OCI-LY1 (cell line): ENCODE measurements at regions not wholly inside any gene's neighbourhood (a gene's known extent, or its start where the extent isn't known, plus 50 kb on each side); places are given as distances from the start of the nearest gene placed in this dataset.

Experiments
- H2AFZ ChIP-seq: fragments of 200-600 bp; sonication (generic), shearing (Covaris generic); 2 replicates; pipeline ENCODE4 v1.6.0; 2014; ENCODE audit warnings: antibody characterized with exemption, mild to moderate bottlenecking, low read length
- H3F3A ChIP-seq: fragments of 200-600 bp; sonication (generic), shearing (Covaris generic); 2 replicates; pipeline ENCODE4 v1.6.0; 2014; ENCODE audit warnings: mild to moderate bottlenecking, antibody characterized with exemption, low read length, moderate library complexity; ENCODE audit not compliant: insufficient read depth
- H3K27ac ChIP-seq: fragments of 200-600 bp; sonication (generic); 2 replicates; pipeline ENCODE4 v1.5.1; 2014; ENCODE audit warnings: low read length, mixed run types, mild to moderate bottlenecking, low read depth; ENCODE audit not compliant: poor library complexity, severe bottlenecking
- H3K27me3 ChIP-seq: fragments of 200-600 bp; sonication (generic); 2 replicates; pipeline ENCODE4 v1.6.0; 2014; ENCODE audit warnings: antibody characterized with exemption, mild to moderate bottlenecking, low read length, moderate library complexity; ENCODE audit not compliant: insufficient read depth
- H3K36me3 ChIP-seq: fragments of 200-600 bp; sonication (generic); 2 replicates; pipeline ENCODE4 v1.6.1; 2014; ENCODE audit warnings: mild to moderate bottlenecking, antibody characterized with exemption, low read length, moderate library complexity, mixed read lengths; ENCODE audit not compliant: insufficient read depth
- H3K4me1 ChIP-seq: fragments of 200-600 bp; sonication (generic); 2 replicates; pipeline ENCODE4 v1.5.1; 2014; ENCODE audit warnings: mild to moderate bottlenecking, low read length, moderate library complexity; ENCODE audit not compliant: insufficient read depth, severe bottlenecking
- H3K4me2 ChIP-seq: fragments of 200-600 bp; sonication (generic), shearing (Covaris generic); 2 replicates; pipeline ENCODE4 v1.6.1; 2014; ENCODE audit warnings: low read length
- H3K4me3 ChIP-seq: fragments of 200-600 bp; sonication (generic); 2 replicates; pipeline ENCODE4 v1.5.1; 2014; ENCODE audit warnings: low read length, low read depth, mild to moderate bottlenecking, mixed read lengths; ENCODE audit not compliant: poor library complexity, severe bottlenecking
- H3K79me2 ChIP-seq: fragments of 200-600 bp; shearing (Covaris generic); 2 replicates; pipeline ENCODE4 v1.6.1; 2016; ENCODE audit warnings: mixed run types, low read length, mixed read lengths; ENCODE audit not compliant: insufficient read depth
- H3K9ac ChIP-seq: fragments of 200-600 bp; sonication (generic), shearing (Covaris generic); 2 replicates; pipeline ENCODE4 v1.6.1; 2014; ENCODE audit warnings: mild to moderate bottlenecking, low read length, mixed read lengths
- H3K9me2 ChIP-seq: fragments of 200-600 bp; sonication (generic), shearing (Covaris generic); 2 replicates; pipeline ENCODE4 v1.6.1; 2014; ENCODE audit warnings: low read depth, mild to moderate bottlenecking, low read length, mixed read lengths
- H3K9me3 ChIP-seq: fragments of 200-600 bp; shearing (Covaris generic); 2 replicates; pipeline ENCODE4 v1.6.1; 2014; ENCODE audit warnings: low read length, mixed read lengths
- H4K20me1 ChIP-seq: fragments of 200-600 bp; sonication (generic), shearing (Covaris generic); 2 replicates; pipeline ENCODE4 v1.6.0; 2016; ENCODE audit warnings: mild to moderate bottlenecking, low read length; ENCODE audit not compliant: insufficient read depth
- EZH2 ChIP-seq: fragments of 200-600 bp; sonication (generic), shearing (Covaris generic); IDR thresholded peaks from 2 replicates; pipeline ENCODE4 v1.8.0; 2017; ENCODE audit warnings: borderline replicate concordance, mixed run types, mild to moderate bottlenecking, antibody characterized with exemption, low read length, moderate library complexity, mixed read lengths
- TF ChIP-seq, protein P1 (sequence below): fragments of 200-600 bp; sonication (generic), shearing (Covaris generic); IDR thresholded peaks from 2 replicates; pipeline ENCODE4 v1.5.1; 2017; ENCODE audit warnings: mild to moderate bottlenecking, antibody characterized with exemption, low read length, moderate library complexity, mixed read lengths

DNA sequence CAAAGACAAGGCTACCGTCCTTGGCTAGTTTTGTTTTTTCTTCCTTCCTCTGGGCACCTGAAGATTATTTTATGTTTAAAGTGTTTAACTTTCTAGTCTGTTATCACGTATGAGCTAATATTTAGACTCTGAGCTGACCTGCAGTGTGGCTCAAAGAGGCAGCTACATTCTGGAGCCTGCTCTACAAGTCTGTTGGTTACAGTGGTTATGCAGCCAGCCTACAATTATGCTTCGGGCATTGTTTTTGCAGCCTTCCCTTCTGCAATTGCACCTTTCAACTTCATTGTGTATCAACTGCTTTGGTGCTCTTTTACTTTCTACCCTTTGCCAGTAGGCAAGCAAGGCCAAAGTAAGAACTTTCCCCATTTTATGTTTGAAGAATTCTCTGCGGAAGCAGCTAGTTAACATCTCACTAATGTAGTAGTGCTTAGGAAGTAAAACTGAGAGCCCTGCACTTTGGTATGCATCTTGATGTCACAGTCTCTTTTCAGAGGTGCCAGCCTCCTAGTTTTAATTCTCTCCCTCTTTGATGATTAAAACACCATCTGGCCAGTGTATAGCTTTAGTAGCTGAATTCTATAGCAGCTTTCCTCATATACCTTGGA lies 322.1 kb downstream of the FAM170A start:
- H3K36me3 ChIP-seq = no peaks in the 10 kb centered on the region
- H4K20me1 ChIP-seq = no peaks in the 10 kb centered on the region
- TF ChIP-seq EZH2 = no peak
- TF ChIP-seq, protein P1, sequence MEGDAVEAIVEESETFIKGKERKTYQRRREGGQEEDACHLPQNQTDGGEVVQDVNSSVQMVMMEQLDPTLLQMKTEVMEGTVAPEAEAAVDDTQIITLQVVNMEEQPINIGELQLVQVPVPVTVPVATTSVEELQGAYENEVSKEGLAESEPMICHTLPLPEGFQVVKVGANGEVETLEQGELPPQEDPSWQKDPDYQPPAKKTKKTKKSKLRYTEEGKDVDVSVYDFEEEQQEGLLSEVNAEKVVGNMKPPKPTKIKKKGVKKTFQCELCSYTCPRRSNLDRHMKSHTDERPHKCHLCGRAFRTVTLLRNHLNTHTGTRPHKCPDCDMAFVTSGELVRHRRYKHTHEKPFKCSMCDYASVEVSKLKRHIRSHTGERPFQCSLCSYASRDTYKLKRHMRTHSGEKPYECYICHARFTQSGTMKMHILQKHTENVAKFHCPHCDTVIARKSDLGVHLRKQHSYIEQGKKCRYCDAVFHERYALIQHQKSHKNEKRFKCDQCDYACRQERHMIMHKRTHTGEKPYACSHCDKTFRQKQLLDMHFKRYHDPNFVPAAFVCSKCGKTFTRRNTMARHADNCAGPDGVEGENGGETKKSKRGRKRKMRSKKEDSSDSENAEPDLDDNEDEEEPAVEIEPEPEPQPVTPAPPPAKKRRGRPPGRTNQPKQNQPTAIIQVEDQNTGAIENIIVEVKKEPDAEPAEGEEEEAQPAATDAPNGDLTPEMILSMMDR = no peak
- H3K4me2 ChIP-seq = no peak overlapping the region
- H3K9me2 ChIP-seq = no peaks in the 10 kb centered on the region
- no peaks in the 10 kb centered on the region for H3K4me1 ChIP-seq
- H3K27ac ChIP-seq = no peak overlapping the region
- H3K4me3 ChIP-seq = no peak overlapping the region
- H2AFZ ChIP-seq = no peak overlapping the region
- H3F3A ChIP-seq = no peaks in the 10 kb centered on the region
- H3K9ac ChIP-seq = no peak overlapping the region
- H3K79me2 ChIP-seq = no peaks in the 10 kb centered on the region
- H3K27me3 ChIP-seq = no peaks in the 10 kb centered on the region
- H3K9me3 ChIP-seq = no peaks in the 10 kb centered on the region

DNA sequence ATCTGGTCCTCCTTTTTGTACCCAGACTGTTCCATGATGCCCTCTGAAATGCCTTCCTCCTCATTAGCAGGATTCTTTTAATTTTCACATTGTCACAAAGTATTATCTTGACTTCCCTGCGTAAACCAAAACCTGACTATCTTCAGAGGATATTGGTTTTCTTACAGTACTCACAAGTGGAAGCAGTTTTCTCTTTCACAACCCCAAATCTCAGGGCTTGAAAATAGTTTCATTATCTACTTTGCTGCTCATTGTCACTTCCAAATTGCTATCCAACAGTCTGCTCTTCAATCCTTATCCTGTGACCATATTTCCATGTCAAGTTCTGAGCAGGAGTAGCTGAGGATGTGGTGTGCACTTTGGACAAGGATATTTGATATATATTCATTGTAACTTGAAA lies 324.1 kb downstream of the FAM170A start:
- no peak overlapping the region for H3K9ac ChIP-seq
- H3K4me1 ChIP-seq = no peaks in the 10 kb centered on the region
- H3K4me2 ChIP-seq = no peak overlapping the region

DNA sequence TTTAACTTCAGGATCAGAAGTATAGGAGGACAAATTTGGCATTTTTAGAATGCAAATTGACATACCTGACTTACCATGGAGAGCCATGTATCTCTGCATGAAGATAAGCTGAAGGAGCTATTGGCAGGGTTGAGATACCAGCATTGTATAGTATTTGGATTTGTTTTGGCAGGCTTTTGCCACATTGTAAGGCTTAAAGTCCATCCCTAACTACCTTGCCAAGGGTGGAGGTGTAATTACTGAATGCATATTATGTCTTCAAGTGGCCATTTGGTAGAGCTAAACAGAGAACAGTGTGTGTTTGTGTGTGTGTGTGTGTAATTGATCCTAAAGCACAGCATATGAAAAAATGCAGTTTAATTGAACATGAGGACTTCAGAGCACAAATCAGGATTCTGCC lies 324.7 kb downstream of the FAM170A start:
- Histone ChIP-seq H3F3A (no peaks in the 10 kb centered on the region), H3K27ac (no peak overlapping the region), H3K36me3 (no peaks in the 10 kb centered on the region), H3K9ac (no peak overlapping the region), H3K9me3 (no peaks in the 10 kb centered on the region), H3K4me3 (no peak overlapping the region), H3K4me1 (no peaks in the 10 kb centered on the region), H3K4me2 (no peak overlapping the region), H3K9me2 (no peaks in the 10 kb centered on the region), H4K20me1 (no peaks in the 10 kb centered on the region), H2AFZ (no peak overlapping the region), H3K79me2 (no peaks in the 10 kb centered on the region), H3K27me3 (no peaks in the 10 kb centered on the region)
- TF ChIP-seq EZH2 = no peak
- TF ChIP-seq, protein P1 = no peak

More for the DNA sequence above, 324.1 kb downstream of the FAM170A start:
- no peaks in the 10 kb centered on the region for H3K79me2 ChIP-seq
- no peaks in the 10 kb centered on the region for H3K9me2 ChIP-seq
- H3F3A ChIP-seq = no peaks in the 10 kb centered on the region
- H4K20me1 ChIP-seq = no peaks in the 10 kb centered on the region
- TF ChIP-seq, protein P1 = no peak
- no peak for TF ChIP-seq EZH2
- no peaks in the 10 kb centered on the region for H3K9me3 ChIP-seq
- no peak overlapping the region for H2AFZ ChIP-seq
- H3K4me3 ChIP-seq = no peak overlapping the region
- H3K36me3 ChIP-seq = no peaks in the 10 kb centered on the region
- no peak overlapping the region for H3K27ac ChIP-seq
- H3K27me3 ChIP-seq = no peaks in the 10 kb centered on the region
